Stimulated activated CD8-positive, alpha-beta memory T cell treated with anti-CD3 and anti-CD28 coated beads, Interleukin-12 subunit alpha, Interleukin-12 subunit beta, amount 100 ng/mL, for 4 hours (primary cell): ENCODE measurements at regions not wholly inside any gene's neighbourhood (a gene's known extent, or its start where the extent isn't known, plus 50 kb on each side); places are given as distances from the start of the nearest gene placed in this dataset.
"Not testable (repeated sequence)": the region's sequence is repeated elsewhere in the genome, so short reads cannot be mapped to it uniquely, and the experiment has no call there.

Experiments
- DNase-seq: peaks from one replicate; pipeline ENCODE4 v3.0.0-alpha.2; 2020; ENCODE audit warnings: low read depth

GRCh38 chrX:52261125-52261462, 76.4 kb downstream of the MAGED4 start:
- no peak for DNase-seq

GRCh38 chrX:52261463-52262194, 76.9 kb downstream of the MAGED4 start:
- DNase-seq = peak; percentile 83

GRCh38 chrX:52262195-52262546, 77.5 kb downstream of the MAGED4 start:
- no peak for DNase-seq

- no peak for DNase-seq
Measured at GRCh38 chrX:52263417-52263816, 78.7 kb downstream of the MAGED4 start.

GRCh38 chrX:52265713-52266112, 81.0 kb downstream of the MAGED4 start:
- DNase-seq = no peak

- not testable (repeated sequence) for DNase-seq
Measured at GRCh38 chrX:52268502-52268901, 83.8 kb downstream of the MAGED4 start.

- no peak for DNase-seq
Measured at GRCh38 chrX:52270453-52271116, 85.9 kb downstream of the MAGED4 start.

GRCh38 chrX:52271206-52271605, 86.5 kb downstream of the MAGED4 start:
- no peak for DNase-seq

- no peak for DNase-seq
Measured at GRCh38 chrX:52277666-52278065, 91.2 kb upstream of the XAGE2 start.

- no peak for DNase-seq
Measured at GRCh38 chrX:52280812-52281211, 88.0 kb upstream of the XAGE2 start.

GRCh38 chrX:52284865-52285264, 84.0 kb upstream of the XAGE2 start:
- DNase-seq = no peak

GRCh38 chrX:52298968-52299367, 69.9 kb upstream of the XAGE2 start:
- not testable (repeated sequence) for DNase-seq

GRCh38 chrX:52308532-52308931, 60.3 kb upstream of the XAGE2 start:
- DNase-seq = not testable (repeated sequence)
